NOMO-1 treated with DMSO at 0.1 percent for 48 hours (cell line): ENCODE measurements at regions not wholly inside any gene's neighbourhood (a gene's known extent, or its start where the extent isn't known, plus 50 kb on each side); places are given as distances from the start of the nearest gene placed in this dataset.

Experiments used
- DNase-seq: peaks from one replicate; lab custom pipeline; 2025; ENCODE audit not compliant: unreplicated experiment; lab: John Stamatoyannopoulos, UW

DNA sequence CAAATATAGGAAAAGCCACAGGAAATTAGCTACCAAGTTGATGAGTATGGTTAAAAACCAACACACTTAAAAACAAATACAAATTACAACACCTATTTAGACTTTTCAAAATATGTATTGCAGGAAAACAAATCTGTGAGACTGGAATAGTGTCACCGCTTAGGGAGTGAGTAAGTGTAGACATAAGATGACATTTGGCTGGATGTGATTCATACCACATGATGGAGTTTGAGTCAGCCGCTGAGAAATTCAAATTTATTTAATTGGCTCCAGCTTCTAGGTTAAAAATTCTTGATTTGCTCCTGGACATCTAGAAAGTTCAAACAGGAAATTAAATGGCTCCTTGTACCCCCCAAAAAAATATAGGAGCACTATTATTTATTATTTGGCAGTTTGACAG lies 531.7 kb downstream of the SLITRK1 start:
- DNase-seq, result no peak

GRCh38 chr13:83344518-83344917 lies 537.8 kb downstream of the SLITRK1 start:
- no peak for DNase-seq

- DNase-seq, result no peak
Observed at GRCh38 chr13:83340170-83340569, 542.1 kb downstream of the SLITRK1 start.

GRCh38 chr13:83333614-83334388 lies 548.5 kb downstream of the SLITRK1 start:
- DNase-seq, result no peak

DNA sequence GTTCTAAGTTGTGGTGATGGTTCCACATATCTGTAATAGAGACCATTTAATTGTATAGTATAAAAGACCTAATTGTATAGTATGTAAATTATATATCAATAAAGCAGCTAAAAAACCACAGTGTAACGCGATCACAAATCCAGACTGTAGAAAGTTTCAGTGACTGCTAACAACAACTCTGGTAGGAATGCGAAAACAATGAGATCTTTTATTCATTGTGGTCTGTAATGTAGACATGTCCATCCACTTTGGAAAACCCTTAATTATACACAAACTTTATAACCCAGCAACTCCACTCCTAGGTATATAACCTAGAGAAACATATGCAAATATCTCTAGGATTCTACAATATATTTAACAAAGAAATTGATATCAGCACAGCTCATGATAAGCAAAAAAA lies 549.5 kb downstream of the SLITRK1 start:
- DNase-seq, result no peak

GRCh38 chr13:83327091-83327490 lies 555.2 kb downstream of the SLITRK1 start:
- no peak for DNase-seq

DNA sequence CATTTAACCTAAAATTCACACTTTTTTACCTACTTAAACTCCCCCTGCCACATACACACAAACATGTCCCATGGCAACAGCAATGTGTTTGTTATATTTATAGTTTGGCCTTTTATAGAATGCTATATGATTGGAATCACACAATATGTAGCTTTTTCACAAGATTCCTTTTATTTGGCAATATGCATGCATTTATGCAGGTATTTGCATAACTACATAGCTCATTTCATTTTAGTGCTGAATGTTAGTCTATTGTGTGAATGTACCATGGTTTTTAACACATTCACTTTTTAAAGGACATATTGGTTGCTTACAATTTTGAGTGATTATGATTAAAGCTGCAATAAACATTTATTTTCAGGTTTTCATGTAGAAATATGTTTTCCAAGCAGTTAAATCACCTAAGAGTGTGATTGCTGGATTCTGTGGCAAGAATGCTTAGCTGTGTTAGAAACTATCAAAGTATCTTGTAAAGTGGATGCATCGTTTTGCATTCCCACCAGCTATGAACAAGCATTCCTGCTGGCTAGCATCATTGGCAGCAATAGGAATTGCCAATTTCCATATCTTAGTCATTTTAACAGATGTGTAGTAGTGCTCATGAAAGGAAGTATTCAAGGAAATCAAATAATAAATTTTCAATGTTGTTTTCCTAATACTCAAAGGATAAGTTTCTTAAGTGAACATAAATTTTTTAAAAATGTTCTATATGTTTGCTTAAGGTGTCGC lies 557.0 kb downstream of the SLITRK1 start:
- DNase-seq, result no peak

DNA sequence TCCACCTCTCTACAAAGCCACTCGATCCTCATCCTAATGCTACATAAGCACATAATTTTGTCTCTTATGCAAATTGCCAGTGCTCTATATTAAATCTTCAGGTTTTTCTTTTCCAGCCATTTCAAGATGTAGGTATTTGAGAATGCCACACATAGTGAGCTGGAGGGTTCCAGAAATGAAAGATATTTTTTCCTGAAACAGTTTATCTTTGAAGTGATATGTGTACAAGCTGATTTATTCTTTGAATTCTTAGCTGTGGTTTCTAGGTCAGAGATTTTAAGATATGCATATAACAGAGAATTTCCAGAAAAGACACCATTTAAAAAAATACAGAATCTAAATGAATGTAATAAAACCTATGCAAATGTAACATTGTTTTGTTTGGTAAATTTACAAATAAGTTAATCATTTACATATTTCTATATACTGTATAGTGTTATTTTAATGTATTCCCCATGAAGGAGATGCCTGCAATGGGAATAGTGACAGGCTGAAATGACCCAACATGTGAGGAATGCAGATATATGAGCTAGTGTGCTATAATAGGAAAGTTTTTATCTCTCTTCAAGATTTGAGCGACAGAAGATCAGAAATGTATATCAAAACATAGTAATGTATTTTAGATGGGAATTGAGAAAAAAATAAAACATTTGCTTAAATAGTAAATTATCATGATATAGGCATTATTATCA lies 570.2 kb downstream of the SLITRK1 start:
- DNase-seq, result no peak

DNA sequence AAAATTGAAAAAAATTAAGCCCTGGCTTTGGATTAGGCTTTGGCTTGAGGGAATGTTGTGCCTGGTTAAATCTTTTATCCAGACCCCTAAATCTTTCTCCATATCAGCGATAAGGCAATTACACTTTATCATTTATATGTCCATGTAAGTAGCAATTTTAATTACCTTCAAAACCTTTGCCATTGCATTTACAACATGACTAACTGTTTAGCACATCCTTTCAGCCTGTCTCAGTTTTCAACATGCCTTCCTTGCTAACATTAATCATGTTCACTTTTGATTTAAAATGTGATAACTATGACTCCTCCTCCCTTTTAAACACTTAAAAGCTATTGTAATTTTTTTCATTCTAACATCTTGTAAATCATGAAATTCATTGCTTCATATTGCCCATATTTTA lies 583.7 kb downstream of the SLITRK1 start:
- no peak for DNase-seq

- DNase-seq, result no peak
Observed at GRCh38 chr13:83297586-83298290, 584.5 kb downstream of the SLITRK1 start.

GRCh38 chr13:83295686-83296085 lies 586.6 kb downstream of the SLITRK1 start:
- DNase-seq, result no peak

DNA sequence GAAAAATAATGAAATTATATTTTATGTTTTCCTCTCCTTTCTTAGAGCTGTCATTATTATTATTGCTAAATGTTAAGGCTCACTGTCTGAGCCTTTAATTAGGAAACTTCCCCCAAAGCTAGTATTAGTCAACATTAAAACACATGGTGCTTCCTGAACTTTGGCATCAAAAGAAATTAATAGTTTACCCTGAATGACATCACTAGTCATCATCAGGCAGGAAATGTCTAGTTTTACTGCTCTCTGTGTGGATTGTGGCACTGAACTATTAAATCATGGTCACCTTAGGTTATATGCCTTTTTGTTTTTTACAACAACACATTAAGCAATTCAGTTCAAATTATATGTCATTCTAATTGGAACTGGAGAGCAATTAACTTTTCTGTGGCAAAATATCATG lies 595.5 kb downstream of the SLITRK1 start:
- DNase-seq, result no peak

DNA sequence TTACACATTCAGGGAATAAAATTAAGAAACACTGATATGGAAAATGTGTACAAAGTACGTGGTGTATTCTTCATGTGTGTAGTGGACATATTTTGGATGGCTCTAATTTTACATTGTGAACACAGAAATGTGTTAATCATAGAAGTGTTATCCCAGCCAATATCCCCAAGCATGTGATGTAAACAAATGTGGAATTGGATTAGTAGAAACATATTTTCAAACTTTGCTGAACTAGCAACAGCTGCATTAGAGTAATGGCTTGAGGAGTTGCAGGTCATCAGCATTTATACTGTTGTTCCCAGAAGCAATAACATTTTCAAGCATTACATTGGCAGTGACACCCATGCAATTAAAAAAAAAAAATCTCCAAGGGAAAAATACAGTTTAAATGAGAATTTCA lies 600.6 kb downstream of the SLITRK1 start:
- no peak for DNase-seq

DNA sequence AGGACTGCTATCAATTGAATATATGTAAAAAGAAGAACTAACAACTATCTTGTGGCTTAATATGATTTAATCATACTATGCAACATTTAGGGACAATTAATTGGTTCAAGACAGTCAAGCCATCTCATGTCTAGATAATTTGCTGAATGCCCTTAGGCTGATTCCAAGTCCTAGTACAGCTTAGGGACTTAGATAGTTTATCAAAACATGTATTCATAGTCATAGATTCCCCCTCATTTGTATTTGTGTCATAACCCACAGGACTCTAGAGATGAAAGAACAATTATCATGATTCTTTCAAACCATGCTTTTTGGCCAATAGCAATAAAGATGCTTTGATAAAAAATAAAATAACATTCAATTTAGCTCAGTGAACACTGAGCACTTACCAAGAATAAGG lies 607.6 kb downstream of the SLITRK1 start:
- DNase-seq, result no peak

- DNase-seq, result no peak
Observed at GRCh38 chr13:83272652-83273240, 609.5 kb downstream of the SLITRK1 start.

- no peak for DNase-seq
Observed at GRCh38 chr13:83272076-83272475, 610.2 kb downstream of the SLITRK1 start.

DNA sequence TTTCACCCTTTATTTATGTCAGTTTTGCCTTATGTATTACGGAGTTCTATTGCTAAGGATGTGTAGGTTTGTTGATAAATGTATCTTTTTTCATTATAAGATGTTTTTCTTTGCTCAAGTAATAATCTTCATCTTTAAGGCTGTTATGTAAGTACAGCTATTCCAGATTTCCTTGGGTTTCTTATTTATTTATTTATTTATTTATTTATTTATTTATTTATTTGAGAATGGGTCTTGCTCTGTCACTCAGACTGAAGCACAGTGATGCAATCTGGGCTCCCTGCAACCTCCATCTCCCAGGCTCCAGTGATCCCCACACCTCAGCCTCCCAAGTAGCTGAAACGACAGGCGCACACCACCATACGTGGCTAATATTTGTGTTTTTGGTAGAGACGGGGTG lies 617.0 kb downstream of the SLITRK1 start:
- DNase-seq, result no peak

DNA sequence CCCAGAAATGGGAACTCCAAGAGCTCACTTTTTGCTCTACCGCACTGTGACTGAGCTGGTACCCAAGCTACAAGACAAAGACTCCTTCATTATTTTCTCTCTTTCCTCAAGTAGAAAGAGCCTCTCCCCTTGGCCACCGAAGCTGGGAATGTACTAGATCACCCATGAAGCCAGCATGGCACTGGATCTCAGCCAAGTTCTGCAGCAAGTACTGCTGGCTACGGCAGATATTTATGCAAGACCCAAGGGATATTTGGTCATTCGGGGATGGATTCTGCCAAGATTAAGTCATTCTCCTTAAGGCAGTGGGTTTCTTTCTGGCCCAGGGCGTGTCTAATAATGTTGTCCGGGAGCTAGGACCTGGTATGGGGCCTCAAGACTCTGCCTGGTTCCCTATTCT lies 633.5 kb downstream of the SLITRK1 start:
- no peak for DNase-seq

GRCh38 chr13:83232626-83233025 lies 649.6 kb downstream of the SLITRK1 start:
- DNase-seq, result no peak

DNA sequence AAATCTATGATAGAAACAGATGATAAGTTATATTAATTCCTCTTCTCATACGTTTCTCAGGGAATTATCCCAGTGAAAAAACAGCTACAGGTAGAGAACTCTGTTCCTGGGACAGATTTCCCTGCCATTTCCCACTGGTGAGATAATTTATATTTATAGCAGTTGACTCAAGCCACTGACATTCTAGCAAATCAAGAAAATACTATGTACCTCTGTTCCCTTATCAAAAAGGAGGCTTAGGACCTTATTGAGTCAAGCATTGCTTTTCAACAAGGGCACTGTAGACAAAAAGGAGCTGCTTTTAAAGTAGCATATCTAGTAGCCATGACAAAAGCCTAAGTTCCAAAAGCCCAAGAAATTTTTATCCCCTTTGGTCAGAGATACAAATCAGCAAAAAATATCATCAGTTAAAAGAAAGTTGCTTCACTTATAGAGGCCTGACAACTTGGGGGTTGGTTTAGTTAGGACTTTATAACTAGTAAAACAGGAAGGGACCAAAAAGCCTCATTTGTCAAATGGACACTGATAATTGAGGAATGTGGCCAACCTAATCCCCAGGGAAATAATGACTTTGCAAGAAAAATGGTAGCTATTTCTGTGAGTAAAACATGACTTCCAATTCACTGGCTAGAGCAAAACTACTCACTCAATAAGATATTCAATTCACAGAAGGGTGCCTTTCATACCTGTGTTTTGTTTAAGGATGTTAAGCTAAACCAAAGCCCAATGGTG lies 652.5 kb downstream of the SLITRK1 start:
- DNase-seq, result no peak
